ENCODE measurements at regions not wholly inside any gene's neighbourhood (a gene's known extent, or its start where the extent isn't known, plus 50 kb on each side); places are given as distances from the start of the nearest gene placed in this dataset.

- no peak for TF ChIP-seq CTCF (IDR thresholded peaks at IDR 0.05)
- TF ChIP-seq POLR2A (IDR thresholded peaks at IDR 0.05), result no peak
Observed at GRCh38 chr21:34011660-34012059, 61.7 kb upstream of the MRPS6 start.

Measured in esophagus squamous epithelium (tissue), 4 donors.